Smooth muscle cell (in vitro differentiated cells): ENCODE measurements at regions not wholly inside any gene's neighbourhood (a gene's known extent, or its start where the extent isn't known, plus 50 kb on each side); places are given as distances from the start of the nearest gene placed in this dataset.
A peak's percentile ranks its signal among the peaks of the same experiment; 100 is the strongest.
"Not testable (repeated sequence)": the region's sequence is repeated elsewhere in the genome, so short reads cannot be mapped to it uniquely, and the experiment has no call there.

Experiments
- DNase-seq: peaks from one replicate; lab custom pipeline; 2025; ENCODE audit not compliant: unreplicated experiment; lab: John Stamatoyannopoulos, UW
- H2AFZ ChIP-seq: fragments of 200-600 bp; sonication (generic); 2 replicates; pipeline ENCODE4 v1.6.0; 2016; ENCODE audit warnings: antibody characterized with exemption, low read depth, mild to moderate bottlenecking
- H3F3A ChIP-seq: fragments of 200-600 bp; sonication (generic); 2 replicates; pipeline ENCODE4 v1.6.0; 2017; ENCODE audit warnings: antibody characterized with exemption, low read depth
- H3K27ac ChIP-seq: fragments of 200-600 bp; sonication (generic); 2 replicates; pipeline ENCODE4 v1.5.1; 2016; ENCODE audit warnings: low read depth, mild to moderate bottlenecking
- H3K27me3 ChIP-seq: fragments of 200-600 bp; sonication (generic); 2 replicates; pipeline ENCODE4 v1.6.1; 2016; ENCODE audit warnings: low read depth, mild to moderate bottlenecking
- H3K36me3 ChIP-seq: fragments of 200-600 bp; sonication (generic); 2 replicates; pipeline ENCODE4 v1.5.1; 2016; ENCODE audit warnings: low read depth
- H3K4me1 ChIP-seq: fragments of 200-600 bp; sonication (generic); 2 replicates; pipeline ENCODE4 v1.5.1; 2016; ENCODE audit warnings: low read depth
- H3K4me2 ChIP-seq: fragments of 200-600 bp; sonication (generic); 2 replicates; pipeline ENCODE4 v1.6.0; 2016; ENCODE audit warnings: mild to moderate bottlenecking
- H3K4me3 ChIP-seq: fragments of 200-600 bp; sonication (generic); 2 replicates; pipeline ENCODE4 v1.5.1; 2016; ENCODE audit warnings: mild to moderate bottlenecking
- H3K79me2 ChIP-seq: fragments of 200-600 bp; sonication (generic); 2 replicates; pipeline ENCODE4 v1.6.0; 2016; ENCODE audit warnings: low read depth, mild to moderate bottlenecking
- H3K9ac ChIP-seq: fragments of 200-600 bp; sonication (generic); 2 replicates; pipeline ENCODE4 v1.6.0; 2016; ENCODE audit warnings: low read depth
- H3K9me3 ChIP-seq: fragments of 200-600 bp; sonication (generic); replicated peaks from 2 replicates; pipeline ENCODE4 v1.5.1; 2016; ENCODE audit warnings: low read depth
- H4K20me1 ChIP-seq: fragments of 200-600 bp; sonication (generic); 2 replicates; pipeline ENCODE4 v1.6.0; 2016; ENCODE audit warnings: low read depth
- WGBS: methylation state at CpG from one replicate; pipeline ENCODE4 v1.1.7; 2016; ENCODE audit warnings: low lambda C conversion rate; 5-methylcytosine and 5-hydroxymethylcytosine counted together
- TF ChIP-seq, protein P1 (sequence below): fragments of 200-600 bp; sonication (generic); IDR thresholded peaks from 2 replicates; pipeline ENCODE4 v1.5.1; 2017; ENCODE audit warnings: borderline replicate concordance, mild to moderate bottlenecking, antibody characterized with exemption; ENCODE audit not compliant: insufficient read depth, poor library complexity, severe bottlenecking

DNA sequence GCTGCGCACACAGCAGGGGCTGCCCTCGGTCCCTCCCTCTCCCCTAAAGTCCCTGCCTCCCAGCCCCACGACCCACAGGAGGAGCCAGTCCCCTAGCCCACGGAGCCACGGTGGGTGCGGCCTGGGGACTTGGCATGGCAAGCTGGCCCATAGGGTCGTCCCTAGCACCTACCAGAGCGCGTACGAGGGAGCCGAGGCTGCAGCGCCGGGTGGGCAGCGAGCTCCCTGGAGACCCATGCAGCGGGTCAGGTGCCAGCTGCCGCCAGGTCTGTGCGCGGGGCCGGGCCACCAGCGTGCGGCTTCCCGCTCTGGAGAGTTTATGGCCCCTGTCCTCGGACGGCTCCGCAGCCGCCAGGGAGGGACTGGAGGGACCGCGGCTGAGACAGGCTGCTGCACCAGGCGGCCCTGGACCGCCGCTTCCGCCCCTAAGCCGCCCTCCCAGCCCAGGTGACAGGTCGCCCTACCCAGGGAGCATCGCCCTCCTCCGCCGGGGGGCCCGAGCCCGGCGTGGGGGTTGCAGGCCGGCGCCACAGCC is 273.6 kb downstream of the CCDC74A start:
- no peak overlapping the region for H3K4me3 ChIP-seq
- no peaks in the 10 kb centered on the region for H4K20me1 ChIP-seq
- H3K9ac ChIP-seq: no peak overlapping the region
- peak overlapping the region; percentile 84 for H3K4me2 ChIP-seq
- H3F3A ChIP-seq: no peaks in the 10 kb centered on the region
- H2AFZ ChIP-seq: no peak overlapping the region
- no peaks in the 10 kb centered on the region for H3K9me3 ChIP-seq
- no peaks in the 10 kb centered on the region for H3K79me2 ChIP-seq
- DNase-seq: no peak
- TF ChIP-seq, protein P1, sequence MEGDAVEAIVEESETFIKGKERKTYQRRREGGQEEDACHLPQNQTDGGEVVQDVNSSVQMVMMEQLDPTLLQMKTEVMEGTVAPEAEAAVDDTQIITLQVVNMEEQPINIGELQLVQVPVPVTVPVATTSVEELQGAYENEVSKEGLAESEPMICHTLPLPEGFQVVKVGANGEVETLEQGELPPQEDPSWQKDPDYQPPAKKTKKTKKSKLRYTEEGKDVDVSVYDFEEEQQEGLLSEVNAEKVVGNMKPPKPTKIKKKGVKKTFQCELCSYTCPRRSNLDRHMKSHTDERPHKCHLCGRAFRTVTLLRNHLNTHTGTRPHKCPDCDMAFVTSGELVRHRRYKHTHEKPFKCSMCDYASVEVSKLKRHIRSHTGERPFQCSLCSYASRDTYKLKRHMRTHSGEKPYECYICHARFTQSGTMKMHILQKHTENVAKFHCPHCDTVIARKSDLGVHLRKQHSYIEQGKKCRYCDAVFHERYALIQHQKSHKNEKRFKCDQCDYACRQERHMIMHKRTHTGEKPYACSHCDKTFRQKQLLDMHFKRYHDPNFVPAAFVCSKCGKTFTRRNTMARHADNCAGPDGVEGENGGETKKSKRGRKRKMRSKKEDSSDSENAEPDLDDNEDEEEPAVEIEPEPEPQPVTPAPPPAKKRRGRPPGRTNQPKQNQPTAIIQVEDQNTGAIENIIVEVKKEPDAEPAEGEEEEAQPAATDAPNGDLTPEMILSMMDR: no peak
- H3K4me1 ChIP-seq: no peaks in the 10 kb centered on the region
- H3K27me3 ChIP-seq: no peaks in the 10 kb centered on the region
- WGBS: 79% methylated on average over 42 of the region's 42 CpGs
- H3K36me3 ChIP-seq: no peaks in the 10 kb centered on the region
- H3K27ac ChIP-seq: no peak overlapping the region

DNA sequence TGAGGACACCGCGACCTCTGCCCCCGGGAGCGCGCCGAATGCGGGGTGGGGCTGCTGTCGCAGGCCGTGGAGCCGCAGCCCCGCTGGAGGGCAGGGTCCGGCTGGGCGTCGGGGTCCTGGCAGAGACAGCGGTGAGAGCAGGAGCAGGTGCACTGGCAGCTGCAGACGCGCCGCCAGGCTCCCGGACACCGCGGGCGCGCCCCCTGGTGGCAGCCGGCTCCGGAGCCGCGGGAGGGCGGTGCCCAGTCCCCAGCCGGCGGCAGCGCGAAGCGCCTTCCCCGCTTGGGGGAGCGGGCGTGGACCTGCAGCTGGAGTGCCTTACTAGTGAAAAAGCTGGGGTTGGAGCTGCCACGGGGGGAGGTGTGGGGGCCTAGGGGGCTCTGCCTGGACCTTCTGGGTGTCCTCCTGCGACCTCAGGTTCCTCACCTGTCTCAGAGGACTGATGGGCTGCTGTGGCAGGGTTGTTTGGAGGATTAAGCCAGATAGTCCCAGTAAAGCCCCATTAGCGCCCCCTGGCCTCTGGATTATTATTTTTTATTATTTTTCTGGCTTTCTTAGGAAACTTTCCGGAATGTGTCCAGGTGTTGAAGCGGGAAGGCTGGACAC is 274.2 kb downstream of the CCDC74A start:
- TF ChIP-seq, protein P1: peak; percentile 69
- DNase-seq: peak; percentile 18
- H3K4me1 ChIP-seq, H3K36me3 ChIP-seq, H3K27me3 ChIP-seq, H3K27ac ChIP-seq, H4K20me1 ChIP-seq, H3K79me2 ChIP-seq, H3F3A ChIP-seq, H3K9ac ChIP-seq, H3K9me3 ChIP-seq: not testable (repeated sequence)
- 3% methylated on average over 40 of the region's 41 CpGs for WGBS
- Histone ChIP-seq H2AFZ (peak overlapping the region; percentile 99), H3K4me3 (peak overlapping the region; percentile 66), H3K4me2 (peak overlapping the region; percentile 84)

DNA sequence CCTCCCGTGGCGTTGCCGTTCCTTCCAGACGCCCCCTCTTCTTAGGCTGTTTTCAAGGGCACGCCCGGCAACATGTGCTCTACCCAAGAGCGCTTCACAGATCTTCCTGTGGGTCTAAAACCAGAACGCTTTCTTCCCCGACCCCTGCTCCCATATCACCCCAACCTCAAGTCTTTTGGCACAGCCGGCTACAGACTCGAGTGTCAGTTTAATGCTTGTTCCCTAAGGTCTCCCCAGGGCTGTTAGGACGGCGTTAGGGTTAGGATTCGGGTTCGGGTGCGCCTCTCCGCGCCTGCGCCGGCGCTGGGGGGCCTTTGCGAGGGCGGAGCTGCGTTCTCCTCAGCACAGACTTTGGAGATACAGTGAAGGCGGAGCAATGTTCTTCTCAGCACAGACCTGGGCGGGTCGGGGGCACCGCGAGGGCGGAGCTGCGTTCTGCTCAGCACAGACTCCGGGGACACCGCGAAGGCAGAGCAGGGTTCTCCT is 274.7 kb downstream of the CCDC74A start:
- Histone ChIP-seq H3K4me3 (peak overlapping the region; percentile 66), H2AFZ (peak overlapping the region; percentile 99), H3K9ac (peak overlapping the region; percentile 18), H3K4me2 (peak overlapping the region; percentile 84)
- not testable (repeated sequence) for H3K27ac ChIP-seq, H3K4me1 ChIP-seq, H3K27me3 ChIP-seq, H3F3A ChIP-seq, H3K36me3 ChIP-seq, H4K20me1 ChIP-seq, DNase-seq, H3K9me3 ChIP-seq, H3K79me2 ChIP-seq
- WGBS: 6% methylated on average over 34 of the region's 34 CpGs

- not testable (repeated sequence) for H3K4me3 ChIP-seq, H3K9me3 ChIP-seq, H3F3A ChIP-seq, H3K4me1 ChIP-seq, DNase-seq, H3K27me3 ChIP-seq, H2AFZ ChIP-seq, H3K4me2 ChIP-seq, H3K36me3 ChIP-seq, H3K27ac ChIP-seq, H3K9ac ChIP-seq, H3K79me2 ChIP-seq, H4K20me1 ChIP-seq
- WGBS: 67% methylated on average over 5 of the region's 5 CpGs
Measured at GRCh38 chr2:131803237-131803636, 275.5 kb downstream of the CCDC74A start.

GRCh38 chr2:131812605-131813004 is 284.9 kb downstream of the CCDC74A start:
- H3K4me2 ChIP-seq, H2AFZ ChIP-seq, H3K36me3 ChIP-seq, H3K27me3 ChIP-seq, H3F3A ChIP-seq, H3K4me3 ChIP-seq, H4K20me1 ChIP-seq, DNase-seq, H3K79me2 ChIP-seq, H3K4me1 ChIP-seq, H3K27ac ChIP-seq, H3K9me3 ChIP-seq, H3K9ac ChIP-seq: not testable (repeated sequence)
- WGBS: 73% methylated on average over 2 of the region's 2 CpGs

DNA sequence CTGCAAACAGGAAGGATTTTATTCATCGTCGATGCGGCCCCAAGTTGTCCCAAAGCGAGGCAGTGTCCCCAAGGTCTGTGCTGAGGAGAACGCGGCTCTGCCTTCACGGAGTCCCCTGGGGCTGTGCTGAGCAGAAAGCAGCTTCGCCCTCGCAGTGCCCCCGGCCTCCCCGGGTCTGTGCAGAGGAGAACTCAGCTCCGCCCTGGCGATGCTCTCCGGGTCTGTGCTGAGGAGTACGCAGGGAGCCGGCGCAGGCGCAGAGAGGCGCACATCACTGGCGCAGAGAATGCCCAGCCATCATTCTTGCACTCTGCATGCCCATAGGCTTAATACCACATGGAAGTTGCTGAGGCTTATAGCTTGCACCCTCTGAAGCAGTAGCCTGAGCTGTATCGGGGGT is 285.7 kb downstream of the CCDC74A start:
- H3K9ac ChIP-seq, H3K79me2 ChIP-seq, H3K27me3 ChIP-seq, H3F3A ChIP-seq, H4K20me1 ChIP-seq, H3K4me3 ChIP-seq, H3K4me2 ChIP-seq, H3K4me1 ChIP-seq, H2AFZ ChIP-seq, DNase-seq, H3K9me3 ChIP-seq, H3K36me3 ChIP-seq, H3K27ac ChIP-seq: not testable (repeated sequence)
- WGBS: 91% methylated on average over 21 of the region's 21 CpGs

DNA sequence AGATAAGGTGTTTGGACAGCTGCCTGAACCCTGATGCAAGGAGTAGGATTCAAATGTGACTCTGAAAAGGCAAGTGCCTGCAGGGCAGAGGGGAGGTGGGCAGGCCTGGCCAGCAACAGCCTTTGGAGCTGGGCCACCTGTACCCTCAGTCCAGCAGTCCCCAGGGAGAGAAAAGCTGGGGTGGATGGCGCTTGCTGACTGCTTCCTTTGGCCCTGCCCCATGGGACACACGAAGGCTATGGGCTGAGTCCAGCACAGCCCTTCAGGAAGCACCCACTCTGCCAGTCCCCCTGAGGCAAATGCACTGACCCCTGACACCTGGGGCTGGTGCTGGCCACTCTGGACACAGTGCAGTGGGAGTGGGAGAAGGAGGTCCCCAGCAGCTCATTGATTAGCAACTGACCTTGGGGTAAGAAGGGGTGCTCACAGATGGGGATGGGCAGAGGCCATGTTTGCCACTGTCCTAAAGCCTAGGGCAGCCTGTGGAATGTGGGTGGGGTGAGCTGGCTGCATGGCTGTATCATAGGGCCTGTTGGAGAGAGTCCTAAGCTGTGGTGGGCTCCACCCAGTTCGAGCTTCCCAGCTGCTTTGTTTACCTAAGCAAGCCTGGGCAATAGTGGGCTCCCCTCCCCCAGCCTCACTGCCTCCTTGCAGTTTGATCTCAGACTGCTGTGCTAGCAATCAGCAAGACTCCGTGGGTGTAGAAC is 290.7 kb downstream of the CCDC74A start:
- H3K27ac ChIP-seq, H4K20me1 ChIP-seq, DNase-seq, H2AFZ ChIP-seq, H3K27me3 ChIP-seq, H3K4me1 ChIP-seq, H3K36me3 ChIP-seq, H3K4me2 ChIP-seq, H3K4me3 ChIP-seq, H3K79me2 ChIP-seq, H3K9me3 ChIP-seq, H3K9ac ChIP-seq, H3F3A ChIP-seq: not testable (repeated sequence)
- 78% methylated on average over 4 of the region's 4 CpGs for WGBS
